ENCODE measurements at regions not wholly inside any gene's neighbourhood (a gene's known extent, or its start where the extent isn't known, plus 50 kb on each side); places are given as distances from the start of the nearest gene placed in this dataset.

- 54% methylated on average over 8 of the region's 8 CpGs for WGBS (ENCODE audit: insufficient coverage)
- no peak for DNase-seq
- H3K27ac Mint-ChIP-seq, result no peak overlapping the region
Measured at GRCh38 chr11:119964136-119965025, 173.5 kb downstream of the TRIM29 start.

GRCh38 chr11:119957951-119958350, 180.0 kb downstream of the TRIM29 start:
- WGBS (ENCODE audit: insufficient coverage), result 100% methylated on average over 2 of the region's 2 CpGs
- H3K27ac Mint-ChIP-seq, result no peak overlapping the region
- no peak for DNase-seq
- intact Hi-C loops (cut with micrococcal nuclease), result no loop called here
- no peak for ATAC-seq
- no peaks in the 10 kb centered on the region for H3K27me3 ChIP-seq (ENCODE audit: control insufficient read depth, insufficient read depth, low read length)
- H3K4me3 ChIP-seq (ENCODE audit: low read length), result no peak overlapping the region
- no peaks in the 10 kb centered on the region for H3K36me3 Mint-ChIP-seq
- no peak overlapping the region for H3K4me3 Mint-ChIP-seq
- no peak overlapping the region for H3K27ac ChIP-seq (ENCODE audit: low read length)
- H3K36me3 ChIP-seq (ENCODE audit: control insufficient read depth, insufficient read depth, low read length), result no peaks in the 10 kb centered on the region
- peaks cover 28 to 70% of the 10 kb centered on the region in 2 donors for H3K27me3 Mint-ChIP-seq (ENCODE audit: low read depth in 2 of 2)
- no peaks in the 10 kb centered on the region for H3K9me3 ChIP-seq (ENCODE audit: control insufficient read depth, insufficient read depth, low read length)
- no peaks in the 10 kb centered on the region for H3K4me1 Mint-ChIP-seq
- TF ChIP-seq CTCF (IDR thresholded peaks at IDR 0.05), result no peak
- no peaks in the 10 kb centered on the region for H3K9me3 Mint-ChIP-seq
- no peaks in the 10 kb centered on the region for H3K4me1 ChIP-seq (ENCODE audit: control insufficient read depth, insufficient read depth, low read length)

More at GRCh38 chr11:119964136-119965025, 173.5 kb downstream of the TRIM29 start:
- Mint-ChIP-seq H3K27me3 (ENCODE audit: low read depth in 2 of 2) (peaks cover 17 to 36% of the 10 kb centered on the region in 2 donors), H3K4me1 (no peaks in the 10 kb centered on the region), H3K36me3 (no peaks in the 10 kb centered on the region), H3K4me3 (no peak overlapping the region), H3K9me3 (no peaks in the 10 kb centered on the region)
- intact Hi-C loops (cut with micrococcal nuclease), result no loop called here
- H3K4me1 ChIP-seq (ENCODE audit: control insufficient read depth, insufficient read depth, low read length), result no peaks in the 10 kb centered on the region
- no peaks in the 10 kb centered on the region for H3K27me3 ChIP-seq (ENCODE audit: control insufficient read depth, insufficient read depth, low read length)
- no peak for ATAC-seq
- no peaks in the 10 kb centered on the region for H3K9me3 ChIP-seq (ENCODE audit: control insufficient read depth, insufficient read depth, low read length)
- H3K27ac ChIP-seq (ENCODE audit: low read length), result no peak overlapping the region
- TF ChIP-seq CTCF (IDR thresholded peaks at IDR 0.05), result no peak
- H3K4me3 ChIP-seq (ENCODE audit: low read length), result no peak overlapping the region
- no peaks in the 10 kb centered on the region for H3K36me3 ChIP-seq (ENCODE audit: control insufficient read depth, insufficient read depth, low read length)

GRCh38 chr11:119952441-119952840, 185.5 kb downstream of the TRIM29 start:
- no peaks in the 10 kb centered on the region for H3K9me3 ChIP-seq (ENCODE audit: control insufficient read depth, insufficient read depth, low read length)
- 82% methylated on average over 6 of the region's 6 CpGs for WGBS (ENCODE audit: insufficient coverage)
- Mint-ChIP-seq H3K27ac (no peak overlapping the region), H3K4me1 (no peaks in the 10 kb centered on the region), H3K36me3 (no peaks in the 10 kb centered on the region), H3K9me3 (no peaks in the 10 kb centered on the region), H3K27me3 (ENCODE audit: low read depth in 2 of 2) (peaks cover 35 to 63% of the 10 kb centered on the region in 2 donors), H3K4me3 (no peak overlapping the region)
- no peaks in the 10 kb centered on the region for H3K36me3 ChIP-seq (ENCODE audit: control insufficient read depth, insufficient read depth, low read length)
- H3K4me1 ChIP-seq (ENCODE audit: control insufficient read depth, insufficient read depth, low read length), result no peaks in the 10 kb centered on the region
- intact Hi-C loops (cut with micrococcal nuclease), result no loop called here
- H3K27ac ChIP-seq (ENCODE audit: low read length), result no peak overlapping the region
- H3K27me3 ChIP-seq (ENCODE audit: control insufficient read depth, insufficient read depth, low read length), result no peaks in the 10 kb centered on the region
- H3K4me3 ChIP-seq (ENCODE audit: low read length), result no peak overlapping the region
- no peak for DNase-seq
- no peak for TF ChIP-seq CTCF (IDR thresholded peaks at IDR 0.05)
- ATAC-seq, result no peak

- ATAC-seq (no peak), DNase-seq (no peak)
- Mint-ChIP-seq H3K27me3 (ENCODE audit: low read depth in 2 of 2) (peaks cover 18 to 38% of the 10 kb centered on the region in 2 donors), H3K27ac (no peak overlapping the region), H3K4me1 (no peaks in the 10 kb centered on the region), H3K9me3 (no peaks in the 10 kb centered on the region), H3K4me3 (no peak overlapping the region), H3K36me3 (no peaks in the 10 kb centered on the region)
- TF ChIP-seq CTCF (IDR thresholded peaks at IDR 0.05), result no peak
- H3K4me1 ChIP-seq (ENCODE audit: control insufficient read depth, insufficient read depth, low read length), result no peaks in the 10 kb centered on the region
- intact Hi-C loops (cut with micrococcal nuclease), result no loop called here
- H3K9me3 ChIP-seq (ENCODE audit: control insufficient read depth, insufficient read depth, low read length), result no peaks in the 10 kb centered on the region
- 88% methylated on average over 5 of the region's 5 CpGs for WGBS (ENCODE audit: insufficient coverage)
- H3K27me3 ChIP-seq (ENCODE audit: control insufficient read depth, insufficient read depth, low read length), result no peaks in the 10 kb centered on the region
- H3K36me3 ChIP-seq (ENCODE audit: control insufficient read depth, insufficient read depth, low read length), result no peaks in the 10 kb centered on the region
- no peak overlapping the region for H3K27ac ChIP-seq (ENCODE audit: low read length)
- no peak overlapping the region for H3K4me3 ChIP-seq (ENCODE audit: low read length)
Measured at GRCh38 chr11:119943298-119943655, 194.6 kb downstream of the TRIM29 start.
